CD14-positive monocyte (primary cell): ENCODE measurements at regions not wholly inside any gene's neighbourhood (a gene's known extent, or its start where the extent isn't known, plus 50 kb on each side); places are given as distances from the start of the nearest gene placed in this dataset.

Source experiments
- DNase-seq, 3 donors: peaks; one replicate each; pipeline ENCODE4 v3.0.0-alpha.2; 2011 to 2022
- H2AFZ ChIP-seq: 2 replicates; pipeline ENCODE4 v1.6.0; 2012; ENCODE audit warnings: mild to moderate bottlenecking, low read depth, low read length, inconsistent platforms; ENCODE audit not compliant: insufficient read depth, poor library complexity, severe bottlenecking
- H3K27ac ChIP-seq, 2 donors: 1 replicate in 1 of 2; 2 replicates in 1 of 2; pipeline ENCODE4 v1.5.1; 2012 to 2013; ENCODE audit warnings: low read length in 2 of 2, control low read depth in 1 of 2, inconsistent platforms in 1 of 2, low read depth in 1 of 2, mild to moderate bottlenecking in 1 of 2
- H3K27me3 ChIP-seq, 2 donors: one replicate each; pipeline versions ENCODE4 v1.6.0 to v1.6.1; 2011 to 2013; ENCODE audit warnings: low read length in 2 of 2; ENCODE audit not compliant: control insufficient read depth in 2 of 2, insufficient read depth in 2 of 2
- H3K36me3 ChIP-seq, 2 donors: replicated peaks in 1 of 2; 1 replicate in 1 of 2; 2 replicates in 1 of 2; pipeline versions ENCODE4 v1.5.1 to v1.6.1; 2012 to 2013; ENCODE audit warnings: low read length in 2 of 2, control low read depth in 1 of 2, inconsistent platforms in 1 of 2, mild to moderate bottlenecking in 1 of 2; ENCODE audit not compliant: insufficient read depth in 2 of 2, control insufficient read depth in 1 of 2
- H3K4me1 ChIP-seq, 2 donors: 1 replicate in 1 of 2; 2 replicates in 1 of 2; pipeline versions ENCODE4 v1.5.1 to v1.6.1; 2012 to 2013; ENCODE audit warnings: low read length in 2 of 2, control low read depth in 1 of 2, inconsistent platforms in 1 of 2, mild to moderate bottlenecking in 1 of 2, moderate library complexity in 1 of 2; ENCODE audit not compliant: insufficient read depth in 2 of 2, control insufficient read depth in 1 of 2
- H3K4me2 ChIP-seq: replicated peaks from 2 replicates; pipeline ENCODE3; 2012; ENCODE audit warnings: low read length, moderate library complexity, mild to moderate bottlenecking; ENCODE audit not compliant: poor library complexity, severe bottlenecking; ENCODE audit errors: extremely low read depth
- H3K4me3 ChIP-seq, 3 experiments: fragments of 200-600 bp in 1 of 3; sonication (generic) in 1 of 3; replicated peaks in 1 of 3; 1 replicate in 2 of 3; 2 replicates in 1 of 3; pipeline ENCODE4 v1.5.1; 2011 to 2013; ENCODE audit warnings: low read length in 3 of 3, mild to moderate bottlenecking in 3 of 3, control low read depth in 2 of 3, low read depth in 2 of 3, inconsistent platforms in 1 of 3, moderate library complexity in 1 of 3
- H3K79me2 ChIP-seq: 2 replicates; pipeline ENCODE4 v1.6.0; 2012; ENCODE audit warnings: mild to moderate bottlenecking, control low read depth, inconsistent platforms, low read length, moderate library complexity; ENCODE audit not compliant: insufficient read depth
- H3K9ac ChIP-seq: 2 replicates; pipeline ENCODE4 v1.6.0; 2017; ENCODE audit warnings: low read length, mild to moderate bottlenecking; ENCODE audit not compliant: insufficient read depth, poor library complexity, severe bottlenecking
- H3K9me3 ChIP-seq, 2 donors: replicated peaks in 1 of 2; 1 replicate in 1 of 2; 2 replicates in 1 of 2; pipeline versions ENCODE4 v1.5.1 to v1.6.1; 2012 to 2013; ENCODE audit warnings: low read length in 2 of 2, control low read depth in 1 of 2; ENCODE audit not compliant: control insufficient read depth in 1 of 2, insufficient read depth in 1 of 2
- H4K20me1 ChIP-seq: 2 replicates; pipeline ENCODE4 v1.6.0; 2012; ENCODE audit warnings: mild to moderate bottlenecking, low read length, control low read depth, moderate library complexity; ENCODE audit not compliant: insufficient read depth
- H3K27ac Mint-ChIP-seq, 7 donors: one replicate each; pipeline ENCODE4 v1.8.0; 2020; ENCODE audit warnings: mild to moderate bottlenecking in 7 of 7, mixed read lengths in 7 of 7, moderate library complexity in 6 of 7, inconsistent platforms in 2 of 7
- H3K27me3 Mint-ChIP-seq, 3 donors: one replicate each; pipeline ENCODE4 v1.8.0; 2021 to 2022; ENCODE audit warnings: low read depth in 3 of 3, mild to moderate bottlenecking in 3 of 3, mixed read lengths in 3 of 3, moderate library complexity in 3 of 3, inconsistent platforms in 1 of 3
- H3K36me3 Mint-ChIP-seq, 2 donors: one replicate each; pipeline ENCODE4 v1.8.0; 2020; ENCODE audit warnings: mixed read lengths in 2 of 2, inconsistent platforms in 1 of 2, mild to moderate bottlenecking in 1 of 2
- H3K4me1 Mint-ChIP-seq: one replicate; pipeline ENCODE4 v1.8.0; 2020; ENCODE audit warnings: mild to moderate bottlenecking, mixed read lengths
- H3K4me3 Mint-ChIP-seq, 2 donors: one replicate each; pipeline ENCODE4 v1.8.0; 2020; ENCODE audit warnings: mild to moderate bottlenecking in 2 of 2, mixed read lengths in 2 of 2, moderate library complexity in 1 of 2
- H3K9me3 Mint-ChIP-seq, 7 donors: one replicate each; pipeline ENCODE4 v1.8.0; 2020 to 2022; ENCODE audit warnings: mixed read lengths in 7 of 7, mild to moderate bottlenecking in 6 of 7, moderate library complexity in 6 of 7, inconsistent platforms in 2 of 7
- WGBS: methylation state at CpG from one replicate; pipeline ENCODE4 v1.1.5; 2013; ENCODE audit warnings: missing lambda C conversion rate; ENCODE audit not compliant: insufficient coverage; 5-methylcytosine and 5-hydroxymethylcytosine counted together
- intact Hi-C, 2 donors: fragments of 100-400 bp; cut with micrococcal nuclease; formaldehyde crosslinking; loops; one replicate each; pipeline versions ENCODE4 v1.15.0 to v1.15.1; 2023
- TF ChIP-seq, protein P1 (sequence below): fragments of 200-600 bp; IDR thresholded peaks from one replicate; pipeline ENCODE4 v1.8.0; 2022; ENCODE audit warnings: antibody characterized with exemption, mild to moderate bottlenecking

DNA sequence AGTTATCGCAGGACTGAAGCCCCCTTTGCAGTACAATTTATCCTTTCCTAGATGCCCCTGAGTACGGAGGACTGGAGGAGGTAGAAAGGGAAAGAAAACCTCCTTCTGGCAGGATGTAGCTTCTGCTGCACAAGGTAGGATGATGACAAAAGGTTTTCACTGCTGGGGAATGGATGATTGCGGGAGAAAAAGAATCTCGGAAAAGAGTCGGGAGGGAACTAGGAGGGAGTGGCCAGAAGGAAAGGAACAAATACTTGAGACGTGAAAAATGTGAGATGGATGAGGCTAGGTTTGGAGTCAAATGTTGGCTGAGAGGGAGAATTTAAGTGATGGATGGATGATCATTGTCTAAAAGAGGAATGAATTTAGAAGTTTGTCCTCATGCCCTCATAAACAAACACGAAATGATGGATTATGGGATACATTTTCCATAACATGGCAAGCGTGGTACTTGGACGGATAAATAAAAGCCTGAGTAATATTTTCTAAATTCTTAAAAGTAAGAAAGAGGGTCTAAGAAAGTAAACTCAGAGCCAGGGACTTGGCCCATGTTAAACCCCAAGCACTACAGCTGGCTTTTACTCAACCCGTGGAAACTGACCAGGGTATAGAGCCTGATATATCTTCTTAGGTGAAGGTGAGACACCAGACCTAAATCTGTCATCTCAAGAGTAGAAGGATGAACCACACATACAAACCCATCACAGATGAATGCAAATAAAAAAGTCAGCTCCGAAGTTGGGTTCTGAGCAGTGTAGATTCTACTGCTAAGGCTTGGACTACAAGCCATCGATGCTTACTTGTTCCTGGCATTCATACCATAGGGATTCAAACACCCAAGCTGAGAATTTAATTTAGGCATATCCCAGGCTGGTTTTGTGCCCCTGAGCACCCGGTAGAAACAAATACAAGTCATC, 72.4 kb downstream of the HFE start:
- peak overlapping the region; percentile 70 to 95 (median 88) for H3K4me3 ChIP-seq
- Mint-ChIP-seq H3K4me3 (peak overlapping the region; percentile 92 to 93), H3K27ac (peak overlapping the region; percentile 92 to 100 (median 98)), H3K27me3 (peaks cover 0 to 2% (median 0%) of the 10 kb centered on the region in 3 donors), H3K36me3 (peaks cover 5 to 7% of the 10 kb centered on the region in 2 donors), H3K9me3 (peaks cover 0 to 6% (median 0%) of the 10 kb centered on the region in 7 donors), H3K4me1 (peaks cover 46% of the 10 kb centered on the region)
- WGBS, result 20% methylated on average over 6 of the region's 13 CpGs
- H3K9ac ChIP-seq, result peak overlapping the region; percentile 62
- DNase-seq, result no peak
- no peak overlapping the region for H2AFZ ChIP-seq
- no peaks in the 10 kb centered on the region for H3K9me3 ChIP-seq
- peaks cover 11% of the 10 kb centered on the region for H3K79me2 ChIP-seq
- H3K4me1 ChIP-seq, result peaks cover 38 to 40% of the 10 kb centered on the region in 2 donors
- peaks cover 10% of the 10 kb centered on the region for H4K20me1 ChIP-seq
- peak overlapping the region; percentile 83 to 87 for H3K27ac ChIP-seq
- intact Hi-C loops, result loop anchor here (5.0 to 10.0 kb wide), 2 partner anchors 37 to 55 kb away; a partner anchor contains a TSS
- H3K4me2 ChIP-seq, result peak overlapping the region; percentile 84
- no peaks in the 10 kb centered on the region for H3K27me3 ChIP-seq
- no peaks in the 10 kb centered on the region for H3K36me3 ChIP-seq
- TF ChIP-seq, protein P1, sequence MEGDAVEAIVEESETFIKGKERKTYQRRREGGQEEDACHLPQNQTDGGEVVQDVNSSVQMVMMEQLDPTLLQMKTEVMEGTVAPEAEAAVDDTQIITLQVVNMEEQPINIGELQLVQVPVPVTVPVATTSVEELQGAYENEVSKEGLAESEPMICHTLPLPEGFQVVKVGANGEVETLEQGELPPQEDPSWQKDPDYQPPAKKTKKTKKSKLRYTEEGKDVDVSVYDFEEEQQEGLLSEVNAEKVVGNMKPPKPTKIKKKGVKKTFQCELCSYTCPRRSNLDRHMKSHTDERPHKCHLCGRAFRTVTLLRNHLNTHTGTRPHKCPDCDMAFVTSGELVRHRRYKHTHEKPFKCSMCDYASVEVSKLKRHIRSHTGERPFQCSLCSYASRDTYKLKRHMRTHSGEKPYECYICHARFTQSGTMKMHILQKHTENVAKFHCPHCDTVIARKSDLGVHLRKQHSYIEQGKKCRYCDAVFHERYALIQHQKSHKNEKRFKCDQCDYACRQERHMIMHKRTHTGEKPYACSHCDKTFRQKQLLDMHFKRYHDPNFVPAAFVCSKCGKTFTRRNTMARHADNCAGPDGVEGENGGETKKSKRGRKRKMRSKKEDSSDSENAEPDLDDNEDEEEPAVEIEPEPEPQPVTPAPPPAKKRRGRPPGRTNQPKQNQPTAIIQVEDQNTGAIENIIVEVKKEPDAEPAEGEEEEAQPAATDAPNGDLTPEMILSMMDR, result no peak

DNA sequence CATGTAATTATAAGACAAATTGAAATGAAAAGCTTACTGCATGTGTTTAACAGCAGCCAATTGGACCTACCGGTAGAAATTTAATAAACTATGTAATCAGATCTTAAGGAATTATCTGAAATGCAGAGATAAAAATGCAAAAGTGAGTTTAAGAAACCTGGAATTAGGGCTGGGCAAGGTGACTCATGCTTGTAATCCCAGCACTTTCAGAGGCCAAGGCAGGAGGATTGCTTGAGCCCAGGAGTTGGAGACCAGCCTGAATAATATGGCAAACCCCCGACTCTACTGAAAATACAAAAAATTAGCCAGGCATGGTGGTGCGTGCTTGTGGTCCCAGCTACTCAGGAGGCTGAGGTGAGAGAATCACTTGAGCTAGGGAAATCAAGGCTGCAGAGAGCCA, 74.1 kb downstream of the HFE start:
- Mint-ChIP-seq H3K9me3 (peaks cover 0 to 6% (median 0%) of the 10 kb centered on the region in 7 donors), H3K4me1 (peaks cover 42% of the 10 kb centered on the region), H3K27ac (no peak overlapping the region), H3K4me3 (no peak overlapping the region), H3K27me3 (peaks cover 0 to 3% (median 0%) of the 10 kb centered on the region in 3 donors), H3K36me3 (peaks cover 12 to 14% of the 10 kb centered on the region in 2 donors)
- intact Hi-C loops, result no loop called here
- TF ChIP-seq, protein P1, result no peak
- H3K4me3 ChIP-seq, result no peak overlapping the region
- H2AFZ ChIP-seq, result no peak overlapping the region
- H3K9me3 ChIP-seq, result no peaks in the 10 kb centered on the region
- no peak overlapping the region for H3K27ac ChIP-seq
- H3K27me3 ChIP-seq, result no peaks in the 10 kb centered on the region
- peaks cover 8% of the 10 kb centered on the region for H4K20me1 ChIP-seq
- peaks cover 32 to 34% of the 10 kb centered on the region in 2 donors for H3K4me1 ChIP-seq
- WGBS, result 67% methylated on average over 1 of the region's 3 CpGs
- H3K36me3 ChIP-seq, result no peaks in the 10 kb centered on the region
- H3K9ac ChIP-seq, result no peak overlapping the region
- H3K79me2 ChIP-seq, result peaks cover 11% of the 10 kb centered on the region
- no peak overlapping the region for H3K4me2 ChIP-seq
- no peak for DNase-seq
